ENCODE measurements at regions not wholly inside any gene's neighbourhood (a gene's known extent, or its start where the extent isn't known, plus 50 kb on each side); places are given as distances from the start of the nearest gene placed in this dataset.

GRCh38 chr4:115803825-115804224 lies 690.4 kb upstream of the NDST4 start:
- H3K27ac ChIP-seq = no peak overlapping the region
- H3K4me3 ChIP-seq = no peak overlapping the region
- H3K9me3 ChIP-seq = peaks cover 0 to 7% (median 0%) of the 10 kb centered on the region in 12 donors
- DNase-seq (no peak), ATAC-seq (no peak)
- H3K36me3 ChIP-seq = no peaks in the 10 kb centered on the region
- TF ChIP-seq POLR2A (IDR thresholded peaks at IDR 0.05) (no peak), CTCF (IDR thresholded peaks at IDR 0.05) (no peak)
- intact Hi-C loops (cut with DNase I) = no loop called here
- no peaks in the 10 kb centered on the region for H3K27me3 ChIP-seq
- H3K4me1 ChIP-seq = no peaks in the 10 kb centered on the region

- DNase-seq (no peak), ATAC-seq (no peak)
- intact Hi-C loops (cut with DNase I) = no loop called here
- no peak for TF ChIP-seq CTCF (IDR thresholded peaks at IDR 0.05)
- no peak for TF ChIP-seq POLR2A (IDR thresholded peaks at IDR 0.05)
- Histone ChIP-seq H3K27me3 (no peaks in the 10 kb centered on the region), H3K36me3 (no peaks in the 10 kb centered on the region), H3K27ac (no peak overlapping the region), H3K4me1 (no peaks in the 10 kb centered on the region), H3K4me3 (no peak overlapping the region), H3K9me3 (peaks cover 0 to 9% (median 0%) of the 10 kb centered on the region in 12 donors)
- 61 to 78% (median 69%) methylated on average over 2 of the region's 2 CpGs for WGBS, 4 donors
Observed at GRCh38 chr4:115790812-115791211, 677.4 kb upstream of the NDST4 start.

GRCh38 chr4:115781528-115782146 lies 668.2 kb upstream of the NDST4 start:
- no peaks in the 10 kb centered on the region for H3K9me3 ChIP-seq
- TF ChIP-seq POLR2A (IDR thresholded peaks at IDR 0.05) (no peak), CTCF (IDR thresholded peaks at IDR 0.05) (no peak)
- no peaks in the 10 kb centered on the region for H3K4me1 ChIP-seq
- no peak for ATAC-seq
- no peak for DNase-seq
- H3K4me3 ChIP-seq = no peak overlapping the region
- 64 to 76% (median 66%) methylated on average over 10 of the region's 10 CpGs for WGBS, 4 donors
- no peak overlapping the region for H3K27ac ChIP-seq
- no peaks in the 10 kb centered on the region for H3K27me3 ChIP-seq
- intact Hi-C loops (cut with DNase I) = no loop called here
- H3K36me3 ChIP-seq = no peaks in the 10 kb centered on the region

- ATAC-seq = no peak
- Histone ChIP-seq H3K4me1 (no peaks in the 10 kb centered on the region), H3K27ac (no peak overlapping the region), H3K36me3 (no peaks in the 10 kb centered on the region), H3K27me3 (no peaks in the 10 kb centered on the region), H3K9me3 (no peaks in the 10 kb centered on the region), H3K4me3 (no peak overlapping the region)
- TF ChIP-seq CTCF (IDR thresholded peaks at IDR 0.05) (no peak), POLR2A (IDR thresholded peaks at IDR 0.05) (no peak)
- intact Hi-C loops (cut with DNase I) = no loop called here
- DNase-seq = no peak
Observed at GRCh38 chr4:115780835-115781234, 667.4 kb upstream of the NDST4 start.

Data from heart left ventricle (tissue), 16 donors.